ENCODE measurements at regions not wholly inside any gene's neighbourhood (a gene's known extent, or its start where the extent isn't known, plus 50 kb on each side); places are given as distances from the start of the nearest gene placed in this dataset.

DNA sequence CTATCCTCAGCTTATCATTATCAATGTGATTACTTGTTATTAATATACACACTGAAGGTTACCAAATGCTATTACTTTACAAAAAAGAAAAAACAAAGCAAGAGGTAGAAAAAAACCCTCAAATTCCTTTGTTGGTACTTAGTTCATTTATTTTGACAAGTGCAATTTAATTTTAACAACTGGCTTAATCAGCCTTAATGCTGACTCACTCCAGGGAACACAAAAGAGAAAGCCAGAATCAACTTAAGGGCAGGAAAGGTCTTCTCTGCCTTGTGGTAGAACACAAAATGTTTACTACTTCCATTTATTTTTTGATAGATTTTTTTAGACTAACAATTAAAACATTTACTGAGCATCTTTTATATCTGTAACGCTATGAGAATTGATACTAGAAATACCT, 417.1 kb downstream of the PCDH17 start:
- TF ChIP-seq CTCF (IDR thresholded peaks at IDR 0.05) (no peak), POLR2A (IDR thresholded peaks at IDR 0.05) (no peak)
